ENCODE measurements at regions not wholly inside any gene's neighbourhood (a gene's known extent, or its start where the extent isn't known, plus 50 kb on each side); places are given as distances from the start of the nearest gene placed in this dataset.
"Not testable (repeated sequence)": the region's sequence is repeated elsewhere in the genome, so short reads cannot be mapped to it uniquely, and the experiment has no call there.

- not testable (repeated sequence) for TF ChIP-seq POLR2A, CTCF (IDR thresholded peaks at IDR 0.05)
These were observed 65.6 kb downstream of the PROP1 start for GRCh38 chr5:177930269-177931022.

All from body of pancreas (tissue), 4 donors.